ENCODE measurements at regions not wholly inside any gene's neighbourhood (a gene's known extent, or its start where the extent isn't known, plus 50 kb on each side); places are given as distances from the start of the nearest gene placed in this dataset.

GRCh38 chr5:175590471-175590881, 67.4 kb upstream of the HRH2 start:
- no peaks in the 10 kb centered on the region for H3K79me2 ChIP-seq (ENCODE audit: control insufficient read depth, insufficient read depth, low read length)
- H2AFZ ChIP-seq (ENCODE audit: control insufficient read depth, low read length), result peak overlapping the region; percentile 7
- no peaks in the 10 kb centered on the region for H3K27me3 ChIP-seq (ENCODE audit: control insufficient read depth, extremely low read depth, insufficient read depth, low read length)
- no peaks in the 10 kb centered on the region for H3K9me1 ChIP-seq (ENCODE audit: control insufficient read depth, extremely low read depth, insufficient read depth, low read length)
- H3K4me1 ChIP-seq (ENCODE audit: control insufficient read depth, extremely low read depth, insufficient read depth, low read length), result peaks cover 13% of the 10 kb centered on the region
- dilution Hi-C loops (cut with MboI; ENCODE audit: extremely low pct_ligation_motif_present, low sequenced_read_pairs), result no loop called here
- no peaks in the 10 kb centered on the region for H3K36me3 ChIP-seq (ENCODE audit: control insufficient read depth in 2 of 2, extremely low read depth in 1 of 2, insufficient read depth in 2 of 2, low read length in 2 of 2)
- no peak overlapping the region for H3K4me2 ChIP-seq (ENCODE audit: control insufficient read depth, extremely low read depth, insufficient read depth, low read depth, low read length)
- no peak overlapping the region for H3K4me3 ChIP-seq (ENCODE audit: control insufficient read depth in 2 of 3, extremely low read depth in 1 of 3, insufficient read depth in 2 of 3, low read depth in 1 of 3, low read length in 3 of 3)
- no peak overlapping the region for H3K27ac ChIP-seq (ENCODE audit: control insufficient read depth, insufficient read depth, low read length)
- H4K20me1 ChIP-seq (ENCODE audit: control insufficient read depth, extremely low read depth, insufficient read depth, low read length), result no peaks in the 10 kb centered on the region
- TF ChIP-seq EZH2 (IDR thresholded peaks at IDR 0.05; ENCODE audit: low read length) (no peak), CTCF (optimal IDR thresholded peaks at IDR 0.05 in 1 of 3, IDR thresholded peaks at IDR 0.05 in 1 of 3, conservative IDR thresholded peaks at IDR 0.05 in 1 of 3; ENCODE audit: extremely low read depth in 1 of 3, insufficient read depth in 2 of 3, low read length in 3 of 3) (no peak)
- peak; percentile 79 for FAIRE-seq
- peak; percentile 46 for DNase-seq (ENCODE audit: low read depth, low spot score)
- H3K9ac ChIP-seq (ENCODE audit: control insufficient read depth, extremely low read depth, insufficient read depth, low read length), result no peak overlapping the region
- no peaks in the 10 kb centered on the region for H3K9me3 ChIP-seq (ENCODE audit: control insufficient read depth, low read depth, low read length)

DNA sequence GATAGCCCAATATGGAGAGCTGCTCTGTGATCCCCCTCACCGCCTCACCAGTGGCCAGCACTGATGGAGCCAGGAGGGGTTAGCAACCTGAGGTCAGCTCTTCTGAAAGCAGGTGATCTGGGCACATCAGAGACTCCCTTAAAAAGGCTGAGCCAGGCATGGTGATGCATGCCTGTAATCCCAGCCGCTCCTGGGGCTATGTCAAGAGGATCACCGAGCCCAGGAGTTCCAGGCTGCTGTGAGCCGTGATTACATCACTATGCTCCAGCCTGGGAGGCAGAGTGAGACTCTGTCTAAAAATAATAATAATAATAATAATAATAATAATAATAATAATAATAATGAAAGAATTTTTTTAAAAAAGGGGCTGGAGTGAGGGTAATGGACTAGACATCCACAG, 66.6 kb upstream of the HRH2 start:
- no peak for FAIRE-seq

More for the DNA sequence above, 66.6 kb upstream of the HRH2 start:
- Histone ChIP-seq H3K27me3 (ENCODE audit: control insufficient read depth, extremely low read depth, insufficient read depth, low read length) (no peaks in the 10 kb centered on the region), H3K4me2 (ENCODE audit: control insufficient read depth, extremely low read depth, insufficient read depth, low read depth, low read length) (no peak overlapping the region), H3K9me3 (ENCODE audit: control insufficient read depth, low read depth, low read length) (no peaks in the 10 kb centered on the region), H3K36me3 (ENCODE audit: control insufficient read depth in 2 of 2, extremely low read depth in 1 of 2, insufficient read depth in 2 of 2, low read length in 2 of 2) (no peaks in the 10 kb centered on the region), H3K4me3 (ENCODE audit: control insufficient read depth in 2 of 3, extremely low read depth in 1 of 3, insufficient read depth in 2 of 3, low read depth in 1 of 3, low read length in 3 of 3) (no peak overlapping the region), H2AFZ (ENCODE audit: control insufficient read depth, low read length) (no peak overlapping the region), H3K4me1 (ENCODE audit: control insufficient read depth, extremely low read depth, insufficient read depth, low read length) (peaks cover 13% of the 10 kb centered on the region), H3K27ac (ENCODE audit: control insufficient read depth, insufficient read depth, low read length) (no peak overlapping the region), H3K9me1 (ENCODE audit: control insufficient read depth, extremely low read depth, insufficient read depth, low read length) (no peaks in the 10 kb centered on the region), H3K79me2 (ENCODE audit: control insufficient read depth, insufficient read depth, low read length) (no peaks in the 10 kb centered on the region), H4K20me1 (ENCODE audit: control insufficient read depth, extremely low read depth, insufficient read depth, low read length) (no peaks in the 10 kb centered on the region), H3K9ac (ENCODE audit: control insufficient read depth, extremely low read depth, insufficient read depth, low read length) (no peak overlapping the region)
- TF ChIP-seq CTCF (optimal IDR thresholded peaks at IDR 0.05 in 1 of 3, IDR thresholded peaks at IDR 0.05 in 1 of 3, conservative IDR thresholded peaks at IDR 0.05 in 1 of 3; ENCODE audit: extremely low read depth in 1 of 3, insufficient read depth in 2 of 3, low read length in 3 of 3) (no peak), EZH2 (IDR thresholded peaks at IDR 0.05; ENCODE audit: low read length) (no peak)
- DNase-seq (ENCODE audit: low read depth, low spot score), result no peak
- dilution Hi-C loops (cut with MboI; ENCODE audit: extremely low pct_ligation_motif_present, low sequenced_read_pairs), result no loop called here

Measured in keratinocyte (primary cell).